HFFc6 (cell line): ENCODE measurements at regions not wholly inside any gene's neighbourhood (a gene's known extent, or its start where the extent isn't known, plus 50 kb on each side); places are given as distances from the start of the nearest gene placed in this dataset.
"Not testable (repeated sequence)": the region's sequence is repeated elsewhere in the genome, so short reads cannot be mapped to it uniquely, and the experiment has no call there.

Experiments
- DNase-seq: peaks from one replicate; pipeline ENCODE4 v3.0.0-alpha.2; 2018
- H3K27ac Mint-ChIP-seq: 2 replicates; pipeline ENCODE4 v1.8.0; 2020; ENCODE audit warnings: mild to moderate bottlenecking, mixed read lengths
- H3K27me3 Mint-ChIP-seq: 2 replicates; pipeline ENCODE4 v1.8.0; 2021; ENCODE audit warnings: mild to moderate bottlenecking, moderate library complexity, mixed read lengths; ENCODE audit not compliant: insufficient read depth
- H3K36me3 Mint-ChIP-seq: 2 replicates; pipeline ENCODE4 v1.8.0; 2021; ENCODE audit warnings: low read depth, mixed read lengths
- H3K4me1 Mint-ChIP-seq: 2 replicates; pipeline ENCODE4 v1.8.0; 2020; ENCODE audit warnings: low read depth, mixed read lengths
- H3K4me3 Mint-ChIP-seq: 2 replicates; pipeline ENCODE4 v1.8.0; 2020; ENCODE audit warnings: mild to moderate bottlenecking, moderate library complexity, mixed read lengths
- H3K9me3 Mint-ChIP-seq: 2 replicates; pipeline ENCODE4 v1.8.0; 2020; ENCODE audit warnings: mild to moderate bottlenecking, mixed read lengths
- CTCF ChIP-seq: fragments of 200-600 bp; sonication (generic); IDR thresholded peaks from 2 replicates; pipeline ENCODE4 v1.5.0; 2021; ENCODE audit warnings: antibody characterized with exemption, mild to moderate bottlenecking

- H3K27ac Mint-ChIP-seq: no peak overlapping the region
- H3K36me3 Mint-ChIP-seq: no peaks in the 10 kb centered on the region
- no peak for TF ChIP-seq CTCF
- H3K9me3 Mint-ChIP-seq: peaks cover 28% of the 10 kb centered on the region
- DNase-seq: no peak
- H3K27me3 Mint-ChIP-seq: peaks cover 1% of the 10 kb centered on the region
- no peaks in the 10 kb centered on the region for H3K4me1 Mint-ChIP-seq
- H3K4me3 Mint-ChIP-seq: no peak overlapping the region
These were observed 961.7 kb upstream of the COX7C start for GRCh38 chr5:85656050-85656449.

- not testable (repeated sequence) for H3K27ac Mint-ChIP-seq, DNase-seq, H3K4me3 Mint-ChIP-seq, H3K4me1 Mint-ChIP-seq, H3K36me3 Mint-ChIP-seq, H3K27me3 Mint-ChIP-seq
- H3K9me3 Mint-ChIP-seq: peaks cover 28% of the 10 kb centered on the region
These were observed 960.4 kb upstream of the COX7C start for GRCh38 chr5:85657328-85657727.

GRCh38 chr5:85662969-85663707 lies 954.6 kb upstream of the COX7C start:
- not testable (repeated sequence) for H3K4me1 Mint-ChIP-seq, DNase-seq, H3K27ac Mint-ChIP-seq, H3K36me3 Mint-ChIP-seq, H3K27me3 Mint-ChIP-seq, H3K4me3 Mint-ChIP-seq
- H3K9me3 Mint-ChIP-seq: peaks cover 22% of the 10 kb centered on the region; the same call in 1 of the 2 replicates

- TF ChIP-seq CTCF: no peak
- Mint-ChIP-seq H3K27me3 (0 out of 2 replicates have a peak, but pooled peaks cover 1% of the 10 kb centered on the region), H3K9me3 (peaks cover 25% of the 10 kb centered on the region), H3K4me1 (no peaks in the 10 kb centered on the region), H3K36me3 (no peaks in the 10 kb centered on the region), H3K4me3 (no peak overlapping the region), H3K27ac (no peak overlapping the region)
- no peak for DNase-seq
These were observed 954.1 kb upstream of the COX7C start for GRCh38 chr5:85663708-85664031.

- no peak overlapping the region for H3K27ac Mint-ChIP-seq
- H3K9me3 Mint-ChIP-seq: peaks cover 19% of the 10 kb centered on the region
- H3K36me3 Mint-ChIP-seq: no peaks in the 10 kb centered on the region
- TF ChIP-seq CTCF: no peak
- no peak for DNase-seq
- no peaks in the 10 kb centered on the region for H3K4me1 Mint-ChIP-seq
- no peak overlapping the region for H3K4me3 Mint-ChIP-seq
- 0 out of 2 replicates have a peak, but pooled peaks cover 1% of the 10 kb centered on the region for H3K27me3 Mint-ChIP-seq
These were observed 947.3 kb upstream of the COX7C start for GRCh38 chr5:85670417-85670816.

- H3K9me3 Mint-ChIP-seq: peaks cover 18% of the 10 kb centered on the region
These were observed 946.3 kb upstream of the COX7C start for GRCh38 chr5:85671223-85671970.

More at GRCh38 chr5:85671223-85671970, 946.3 kb upstream of the COX7C start:
- Mint-ChIP-seq H3K36me3 (no peaks in the 10 kb centered on the region), H3K4me1 (no peaks in the 10 kb centered on the region), H3K27ac (no peak overlapping the region), H3K27me3 (0 out of 2 replicates have a peak, but pooled peaks cover 1% of the 10 kb centered on the region), H3K4me3 (no peak overlapping the region)
- no peak for TF ChIP-seq CTCF
- no peak for DNase-seq
